ENCODE measurements at regions not wholly inside any gene's neighbourhood (a gene's known extent, or its start where the extent isn't known, plus 50 kb on each side); places are given as distances from the start of the nearest gene placed in this dataset.
"Not testable (repeated sequence)": the region's sequence is repeated elsewhere in the genome, so short reads cannot be mapped to it uniquely, and the experiment has no call there.

DNA sequence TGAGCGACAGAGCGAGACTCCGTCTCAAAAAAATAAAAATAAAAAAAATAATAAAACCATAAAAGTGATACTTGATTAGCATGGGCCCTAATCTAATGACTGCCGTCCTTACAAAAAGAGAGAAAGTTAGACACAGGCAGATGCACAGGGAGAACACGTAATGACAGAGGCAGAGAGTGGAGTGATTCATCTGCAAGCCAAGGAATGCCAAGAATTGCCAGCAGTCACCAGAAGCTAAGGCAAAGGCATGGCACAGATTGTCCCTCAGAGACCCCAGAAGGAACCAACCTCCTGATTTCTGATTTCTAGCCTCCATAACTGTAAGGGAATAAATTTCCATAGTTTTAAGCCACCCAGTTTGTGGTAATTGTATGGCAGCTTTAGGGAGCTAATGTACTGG is 79.6 kb upstream of the FREM1 start:
- 95% methylated on average over 5 of the region's 5 CpGs for WGBS
- DNase-seq (ENCODE audit: low spot score) = no peak
- no peaks in the 10 kb centered on the region for H3K4me1 ChIP-seq (replicated peaks)
- intact Hi-C loops (cut with DNase I) = no loop called here
- no peaks in the 10 kb centered on the region for H3K27me3 ChIP-seq (replicated peaks; ENCODE audit: insufficient read depth)
- no peak overlapping the region for H3K27ac ChIP-seq
- no peak overlapping the region for H3K4me3 ChIP-seq
- H3K9me3 ChIP-seq = no peaks in the 10 kb centered on the region
- H3K36me3 ChIP-seq = no peaks in the 10 kb centered on the region
- no peak for TF ChIP-seq POLR2AphosphoS5 (IDR thresholded peaks at IDR 0.05)
- TF ChIP-seq, protein P1, sequence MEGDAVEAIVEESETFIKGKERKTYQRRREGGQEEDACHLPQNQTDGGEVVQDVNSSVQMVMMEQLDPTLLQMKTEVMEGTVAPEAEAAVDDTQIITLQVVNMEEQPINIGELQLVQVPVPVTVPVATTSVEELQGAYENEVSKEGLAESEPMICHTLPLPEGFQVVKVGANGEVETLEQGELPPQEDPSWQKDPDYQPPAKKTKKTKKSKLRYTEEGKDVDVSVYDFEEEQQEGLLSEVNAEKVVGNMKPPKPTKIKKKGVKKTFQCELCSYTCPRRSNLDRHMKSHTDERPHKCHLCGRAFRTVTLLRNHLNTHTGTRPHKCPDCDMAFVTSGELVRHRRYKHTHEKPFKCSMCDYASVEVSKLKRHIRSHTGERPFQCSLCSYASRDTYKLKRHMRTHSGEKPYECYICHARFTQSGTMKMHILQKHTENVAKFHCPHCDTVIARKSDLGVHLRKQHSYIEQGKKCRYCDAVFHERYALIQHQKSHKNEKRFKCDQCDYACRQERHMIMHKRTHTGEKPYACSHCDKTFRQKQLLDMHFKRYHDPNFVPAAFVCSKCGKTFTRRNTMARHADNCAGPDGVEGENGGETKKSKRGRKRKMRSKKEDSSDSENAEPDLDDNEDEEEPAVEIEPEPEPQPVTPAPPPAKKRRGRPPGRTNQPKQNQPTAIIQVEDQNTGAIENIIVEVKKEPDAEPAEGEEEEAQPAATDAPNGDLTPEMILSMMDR (IDR thresholded peaks at IDR 0.05) = no peak
- TF ChIP-seq POLR2A (IDR thresholded peaks at IDR 0.05) = no peak

DNA sequence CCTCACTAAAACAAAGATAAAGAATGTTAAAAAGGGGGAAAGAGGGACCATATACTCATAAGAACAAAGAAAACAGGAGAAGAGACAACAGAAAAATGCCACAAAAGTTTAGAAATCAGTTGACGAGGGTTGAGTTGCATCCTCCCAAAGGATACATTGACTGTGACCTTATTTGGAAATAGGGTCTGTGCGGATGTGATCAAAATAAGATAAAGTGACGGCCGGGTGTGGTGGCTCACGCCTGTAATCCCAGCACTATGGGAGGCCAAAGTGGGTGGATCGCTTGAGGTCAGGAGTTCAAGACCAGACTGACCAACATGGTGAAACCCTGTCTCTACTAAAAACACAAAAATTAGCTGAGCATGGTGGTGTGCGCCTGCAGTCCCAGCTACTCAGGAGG is 79.1 kb upstream of the FREM1 start:
- intact Hi-C loops (cut with DNase I); H3K4me3 ChIP-seq; H3K27me3 ChIP-seq (replicated peaks; ENCODE audit: insufficient read depth); H3K9me3 ChIP-seq; DNase-seq (ENCODE audit: low spot score); H3K27ac ChIP-seq; H3K36me3 ChIP-seq; H3K4me1 ChIP-seq (replicated peaks): not testable (repeated sequence)
- 96% methylated on average over 7 of the region's 7 CpGs for WGBS

DNA sequence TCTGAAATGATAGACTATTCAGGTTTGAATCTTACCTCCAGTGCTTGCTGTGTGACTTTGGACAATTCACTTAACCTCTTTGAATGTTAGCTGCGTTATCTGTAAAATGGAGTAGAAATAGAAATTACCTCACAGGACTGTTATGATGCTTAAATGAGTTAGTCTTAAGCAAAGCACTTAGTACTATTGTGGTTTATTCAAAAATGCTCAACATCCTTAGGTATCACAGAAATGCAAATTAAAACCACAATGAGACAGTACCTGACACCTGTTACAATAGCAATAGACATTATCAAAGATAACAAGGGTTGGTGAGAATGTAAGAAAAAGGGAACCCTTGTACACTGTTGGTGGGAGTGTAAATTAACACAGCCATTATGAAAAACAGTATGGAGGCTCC is 77.6 kb upstream of the FREM1 start:
- no peak overlapping the region for H3K27ac ChIP-seq

DNA sequence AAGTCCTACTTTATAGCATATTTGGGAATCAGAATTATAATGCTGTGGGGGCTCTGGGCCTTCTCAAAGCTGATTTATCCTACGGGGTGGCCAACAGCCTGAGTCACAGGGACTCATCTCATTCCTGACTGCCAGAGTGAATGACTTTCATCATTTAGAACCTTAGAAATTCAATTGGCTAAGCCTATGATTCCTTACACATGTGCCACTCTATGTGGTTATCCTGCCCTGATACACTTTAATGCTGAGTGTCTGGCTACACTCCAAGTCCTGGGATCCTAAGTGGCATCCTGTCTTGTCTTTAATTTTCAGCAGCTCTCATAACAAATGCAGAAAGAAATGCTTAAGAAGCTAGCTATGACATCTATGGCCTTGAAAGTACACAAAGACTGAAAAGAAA is 75.2 kb upstream of the FREM1 start:
- Histone ChIP-seq H3K27me3 (replicated peaks; ENCODE audit: insufficient read depth) (no peaks in the 10 kb centered on the region), H3K27ac (no peak overlapping the region), H3K4me3 (no peak overlapping the region), H3K36me3 (no peaks in the 10 kb centered on the region), H3K4me1 (replicated peaks) (no peaks in the 10 kb centered on the region), H3K9me3 (no peaks in the 10 kb centered on the region)
- intact Hi-C loops (cut with DNase I) = no loop called here
- DNase-seq (ENCODE audit: low spot score) = no peak
- TF ChIP-seq POLR2AphosphoS5 (IDR thresholded peaks at IDR 0.05) (no peak), POLR2A (IDR thresholded peaks at IDR 0.05) (no peak)
- 96% methylated on average over 1 of the region's 1 CpG for WGBS

More for the DNA sequence above, 77.6 kb upstream of the FREM1 start:
- no peak for DNase-seq (ENCODE audit: low spot score)
- Histone ChIP-seq H3K36me3 (no peaks in the 10 kb centered on the region), H3K9me3 (no peaks in the 10 kb centered on the region), H3K27me3 (replicated peaks; ENCODE audit: insufficient read depth) (no peaks in the 10 kb centered on the region), H3K4me3 (no peak overlapping the region), H3K4me1 (replicated peaks) (no peaks in the 10 kb centered on the region)
- 95% methylated on average over 1 of the region's 1 CpG for WGBS
- intact Hi-C loops (cut with DNase I) = no loop called here
- TF ChIP-seq, protein P1 (IDR thresholded peaks at IDR 0.05) = no peak
- TF ChIP-seq POLR2A (IDR thresholded peaks at IDR 0.05) (no peak), POLR2AphosphoS5 (IDR thresholded peaks at IDR 0.05) (no peak)

DNA sequence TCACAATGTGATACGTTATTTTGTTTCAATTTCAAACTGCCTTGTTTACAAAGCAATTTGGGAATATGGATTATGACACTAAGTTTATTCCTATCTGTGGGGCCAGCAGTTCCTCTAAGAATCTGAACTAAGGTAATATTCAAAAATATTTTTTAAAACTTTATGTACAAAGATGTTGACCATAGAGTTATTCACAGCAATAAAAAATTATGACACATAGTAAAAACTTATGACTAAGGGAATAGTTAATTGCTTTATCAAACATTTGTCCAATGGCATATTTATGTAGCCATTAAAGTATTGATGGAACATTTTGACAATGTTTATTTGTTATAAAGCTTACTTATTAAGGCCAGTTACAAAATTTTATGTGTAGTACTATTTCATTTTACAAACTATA is 73.4 kb upstream of the FREM1 start:
- no peaks in the 10 kb centered on the region for H3K4me1 ChIP-seq (replicated peaks)
- TF ChIP-seq, protein P1 (IDR thresholded peaks at IDR 0.05) = no peak
- TF ChIP-seq POLR2AphosphoS5 (IDR thresholded peaks at IDR 0.05) = no peak
- TF ChIP-seq POLR2A (IDR thresholded peaks at IDR 0.05) = no peak
- H3K9me3 ChIP-seq = no peaks in the 10 kb centered on the region
- no peak overlapping the region for H3K27ac ChIP-seq
- intact Hi-C loops (cut with DNase I) = no loop called here
- no peak overlapping the region for H3K4me3 ChIP-seq
- no peak for DNase-seq (ENCODE audit: low spot score)
- H3K36me3 ChIP-seq = no peaks in the 10 kb centered on the region
- H3K27me3 ChIP-seq (replicated peaks; ENCODE audit: insufficient read depth) = no peaks in the 10 kb centered on the region
- WGBS = 71% methylated on average over 1 of the region's 1 CpG

DNA sequence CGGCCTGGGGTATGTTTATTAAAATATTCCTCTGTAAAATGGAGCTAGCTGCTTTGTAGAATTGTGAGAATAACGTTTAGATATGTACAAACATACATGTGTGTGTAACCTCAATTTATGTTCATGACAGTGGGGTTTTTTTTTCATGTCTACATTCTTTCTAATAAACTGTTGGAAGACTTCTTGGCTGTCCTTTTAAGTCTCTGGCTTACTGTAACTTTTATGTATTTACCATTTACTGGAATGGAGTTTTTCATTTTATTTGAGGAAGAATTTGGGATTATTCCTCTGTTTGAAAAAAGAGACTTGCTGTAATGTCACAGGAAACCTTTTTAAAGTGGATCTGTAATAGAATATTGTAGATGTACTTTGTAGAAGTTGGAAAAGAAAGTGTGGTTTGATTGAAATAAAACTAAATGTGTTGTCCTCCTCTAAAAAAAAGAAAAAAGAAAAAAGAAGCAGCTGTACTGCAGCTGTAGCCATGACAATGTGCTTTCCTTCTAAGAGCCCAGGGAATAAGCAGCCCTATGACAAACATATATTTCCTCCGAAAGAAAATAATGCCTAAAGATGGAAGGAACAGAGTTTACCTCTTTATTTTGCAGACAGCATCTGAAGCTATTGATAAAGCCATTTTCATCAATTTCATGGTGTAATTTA is 71.2 kb upstream of the FREM1 start:
- TF ChIP-seq POLR2A (IDR thresholded peaks at IDR 0.05) (no peak), POLR2AphosphoS5 (IDR thresholded peaks at IDR 0.05) (no peak)
- TF ChIP-seq, protein P1 (IDR thresholded peaks at IDR 0.05) = no peak
- no peak for DNase-seq (ENCODE audit: low spot score)
- intact Hi-C loops (cut with DNase I) = no loop called here
- no peaks in the 10 kb centered on the region for H3K36me3 ChIP-seq
- H3K9me3 ChIP-seq = no peaks in the 10 kb centered on the region
- H3K27me3 ChIP-seq (replicated peaks; ENCODE audit: insufficient read depth) = no peaks in the 10 kb centered on the region
- H3K4me1 ChIP-seq (replicated peaks) = no peaks in the 10 kb centered on the region
- no peak overlapping the region for H3K4me3 ChIP-seq
- no peak overlapping the region for H3K27ac ChIP-seq
- WGBS = 45% methylated on average over 3 of the region's 3 CpGs

Data from prostate gland (tissue), 2 donors.